ENCODE measurements at regions not wholly inside any gene's neighbourhood (a gene's known extent, or its start where the extent isn't known, plus 50 kb on each side); places are given as distances from the start of the nearest gene placed in this dataset.

GRCh38 chr18:25648716-25649260, 296.8 kb upstream of the ZNF521 start:
- no peak for TF ChIP-seq GATA3 (IDR thresholded peaks at IDR 0.05; ENCODE audit: low read depth, low read length)
- TF ChIP-seq GATA2 (IDR thresholded peaks at IDR 0.05; ENCODE audit: low read depth, low read length): no peak

Data from SH-SY5Y (cell line).